ENCODE measurements at regions not wholly inside any gene's neighbourhood (a gene's known extent, or its start where the extent isn't known, plus 50 kb on each side); places are given as distances from the start of the nearest gene placed in this dataset.

DNA sequence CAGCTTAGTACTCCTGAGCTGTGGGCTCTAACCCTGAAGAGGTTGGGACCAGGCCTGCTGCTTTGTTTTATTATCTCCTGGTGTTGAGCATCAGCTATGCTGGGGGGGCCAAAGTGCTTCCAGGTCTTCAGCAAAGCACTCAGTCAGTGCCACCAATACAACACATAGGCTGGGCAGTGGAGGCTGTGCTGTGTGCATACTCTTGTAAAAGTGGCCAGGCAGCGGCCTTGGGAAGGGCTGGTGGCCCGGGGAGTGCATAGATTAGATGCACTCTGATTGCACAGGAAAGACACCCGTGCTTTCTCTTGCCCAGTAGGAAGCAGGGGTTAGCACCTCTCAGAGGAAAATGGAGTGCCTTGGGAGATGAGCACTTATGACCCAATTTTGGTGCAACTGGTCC lies 534.0 kb downstream of the ARAP2 start (continued):
- TF ChIP-seq SP4 (IDR thresholded peaks at IDR 0.05; ENCODE audit: low read length) (no peak), SP1 (IDR thresholded peaks at IDR 0.05; ENCODE audit: low read depth, low read length) (no peak), CBX5 (IDR thresholded peaks at IDR 0.05; ENCODE audit: low read depth, low read length) (no peak), HDAC6 (IDR thresholded peaks at IDR 0.05; ENCODE audit: low read depth, low read length) (no peak), SUZ12 (IDR thresholded peaks at IDR 0.05; ENCODE audit: low read length) (no peak), SRF (IDR thresholded peaks at IDR 0.05; ENCODE audit: low read depth, low read length) (no peak)
- TF ChIP-seq, protein P1, sequence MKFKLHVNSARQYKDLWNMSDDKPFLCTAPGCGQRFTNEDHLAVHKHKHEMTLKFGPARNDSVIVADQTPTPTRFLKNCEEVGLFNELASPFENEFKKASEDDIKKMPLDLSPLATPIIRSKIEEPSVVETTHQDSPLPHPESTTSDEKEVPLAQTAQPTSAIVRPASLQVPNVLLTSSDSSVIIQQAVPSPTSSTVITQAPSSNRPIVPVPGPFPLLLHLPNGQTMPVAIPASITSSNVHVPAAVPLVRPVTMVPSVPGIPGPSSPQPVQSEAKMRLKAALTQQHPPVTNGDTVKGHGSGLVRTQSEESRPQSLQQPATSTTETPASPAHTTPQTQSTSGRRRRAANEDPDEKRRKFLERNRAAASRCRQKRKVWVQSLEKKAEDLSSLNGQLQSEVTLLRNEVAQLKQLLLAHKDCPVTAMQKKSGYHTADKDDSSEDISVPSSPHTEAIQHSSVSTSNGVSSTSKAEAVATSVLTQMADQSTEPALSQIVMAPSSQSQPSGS (IDR thresholded peaks at IDR 0.05; ENCODE audit: low read length), result no peak
